ENCODE measurements at regions not wholly inside any gene's neighbourhood (a gene's known extent, or its start where the extent isn't known, plus 50 kb on each side); places are given as distances from the start of the nearest gene placed in this dataset.
"Not testable (repeated sequence)": the region's sequence is repeated elsewhere in the genome, so short reads cannot be mapped to it uniquely, and the experiment has no call there.

DNA sequence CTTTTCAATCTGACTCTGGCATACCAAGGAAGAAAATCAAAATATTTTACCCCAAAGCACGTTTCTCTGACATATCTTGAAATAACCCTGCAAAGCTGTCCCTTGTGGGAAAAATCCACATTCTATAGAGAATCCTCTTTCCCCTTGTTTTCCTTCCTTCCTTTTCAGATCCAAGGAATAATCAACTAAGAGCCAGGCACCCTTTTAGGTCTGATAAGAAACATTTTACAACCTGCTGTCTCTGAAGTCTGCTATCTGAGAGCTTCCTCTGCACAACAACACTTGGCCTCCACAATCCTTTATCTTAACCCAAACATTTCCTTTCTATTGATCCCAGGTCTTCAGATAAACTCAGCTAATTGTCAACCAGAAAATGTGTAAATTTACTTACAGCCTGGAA lies 224.1 kb upstream of the DGKB start:
- TF ChIP-seq, protein P1, sequence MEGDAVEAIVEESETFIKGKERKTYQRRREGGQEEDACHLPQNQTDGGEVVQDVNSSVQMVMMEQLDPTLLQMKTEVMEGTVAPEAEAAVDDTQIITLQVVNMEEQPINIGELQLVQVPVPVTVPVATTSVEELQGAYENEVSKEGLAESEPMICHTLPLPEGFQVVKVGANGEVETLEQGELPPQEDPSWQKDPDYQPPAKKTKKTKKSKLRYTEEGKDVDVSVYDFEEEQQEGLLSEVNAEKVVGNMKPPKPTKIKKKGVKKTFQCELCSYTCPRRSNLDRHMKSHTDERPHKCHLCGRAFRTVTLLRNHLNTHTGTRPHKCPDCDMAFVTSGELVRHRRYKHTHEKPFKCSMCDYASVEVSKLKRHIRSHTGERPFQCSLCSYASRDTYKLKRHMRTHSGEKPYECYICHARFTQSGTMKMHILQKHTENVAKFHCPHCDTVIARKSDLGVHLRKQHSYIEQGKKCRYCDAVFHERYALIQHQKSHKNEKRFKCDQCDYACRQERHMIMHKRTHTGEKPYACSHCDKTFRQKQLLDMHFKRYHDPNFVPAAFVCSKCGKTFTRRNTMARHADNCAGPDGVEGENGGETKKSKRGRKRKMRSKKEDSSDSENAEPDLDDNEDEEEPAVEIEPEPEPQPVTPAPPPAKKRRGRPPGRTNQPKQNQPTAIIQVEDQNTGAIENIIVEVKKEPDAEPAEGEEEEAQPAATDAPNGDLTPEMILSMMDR (IDR thresholded peaks at IDR 0.05) = not testable (repeated sequence)
- TF ChIP-seq EZH2 (IDR thresholded peaks at IDR 0.05; ENCODE audit: borderline replicate concordance, insufficient read depth, low read depth, low read length, poor library complexity, severe bottlenecking) = not testable (repeated sequence)

All from B cell (primary cell).